ENCODE measurements at regions not wholly inside any gene's neighbourhood (a gene's known extent, or its start where the extent isn't known, plus 50 kb on each side); places are given as distances from the start of the nearest gene placed in this dataset.

DNA sequence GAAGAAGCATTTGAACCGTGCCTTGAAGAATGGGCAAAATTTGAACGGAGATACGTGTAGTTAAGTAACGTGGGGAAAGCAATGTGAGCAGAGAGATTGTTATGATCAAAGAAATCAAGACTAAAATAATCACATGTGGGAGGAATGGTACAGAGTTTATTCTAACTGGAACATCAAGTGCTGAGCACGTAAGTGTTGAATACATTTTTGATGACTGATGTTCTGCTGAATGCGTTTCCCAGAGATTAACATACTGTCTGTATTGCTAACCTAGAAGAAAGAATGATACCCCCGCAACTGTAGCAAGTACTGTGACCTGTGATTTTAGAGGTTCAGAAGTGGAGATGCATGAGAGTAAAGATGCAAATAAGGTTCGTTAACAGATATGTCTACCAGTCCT lies 146.9 kb upstream of the EPHA7 start:
- no peak for DNase-seq (ENCODE audit: low read depth, low spot score)

DNA sequence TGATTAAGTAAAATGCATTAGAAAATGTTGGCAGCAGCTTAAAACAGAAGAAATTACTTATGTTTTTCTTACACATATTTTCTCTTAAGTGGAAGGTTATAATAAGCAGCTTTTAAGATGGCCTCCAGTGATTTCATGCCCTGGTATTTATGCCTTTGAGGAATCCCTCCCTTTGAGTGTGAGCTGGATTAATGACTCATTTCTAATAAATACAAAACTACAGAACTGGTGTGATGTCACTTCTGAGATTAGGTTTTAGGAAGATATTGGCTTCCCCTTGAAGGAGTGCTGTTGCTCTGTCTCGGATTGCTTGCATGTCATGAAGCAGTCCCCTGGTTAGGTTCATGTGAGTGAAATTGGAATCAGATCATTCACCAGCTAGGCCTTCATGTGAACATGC lies 143.2 kb upstream of the EPHA7 start:
- DNase-seq (ENCODE audit: low read depth, low spot score), result no peak

DNA sequence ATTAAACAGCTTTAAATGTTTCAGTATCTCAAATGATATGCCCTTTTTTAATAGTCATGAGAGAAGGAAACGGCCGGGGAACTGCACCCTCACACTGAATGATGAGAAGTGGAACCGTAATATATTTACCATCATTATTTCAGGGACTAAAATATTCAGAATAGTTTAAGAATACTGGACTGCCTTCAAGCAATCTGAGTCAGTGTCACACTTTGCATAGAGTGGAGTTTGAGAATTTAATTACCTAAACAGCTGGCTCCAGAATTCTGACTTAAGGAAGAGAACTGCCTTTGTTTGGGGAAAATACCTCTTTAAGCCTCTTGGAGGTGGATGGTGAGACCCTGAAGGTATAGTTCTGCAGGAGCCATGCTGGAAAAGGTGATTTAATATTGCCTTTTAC lies 135.9 kb upstream of the EPHA7 start:
- no peak for DNase-seq (ENCODE audit: low read depth, low spot score)

DNA sequence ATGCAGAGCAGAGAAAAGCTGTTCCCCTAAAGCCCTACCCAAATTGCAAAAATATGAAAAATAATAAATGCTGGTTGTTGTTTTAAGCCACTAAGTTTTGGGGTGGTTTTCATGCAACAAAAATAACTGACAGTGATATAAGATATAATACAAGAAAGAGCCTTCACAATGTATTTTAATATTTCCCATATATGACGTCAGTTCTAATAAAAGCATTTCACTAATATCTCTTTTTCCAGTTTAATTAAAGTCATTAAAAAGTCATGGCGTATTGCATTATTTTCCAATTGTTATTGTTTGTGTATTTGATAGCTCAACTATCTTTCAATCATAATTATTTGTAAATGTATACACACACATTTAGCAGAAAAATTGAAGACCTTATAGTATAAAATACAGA lies 134.7 kb upstream of the EPHA7 start:
- no peak for DNase-seq (ENCODE audit: low read depth, low spot score)

DNA sequence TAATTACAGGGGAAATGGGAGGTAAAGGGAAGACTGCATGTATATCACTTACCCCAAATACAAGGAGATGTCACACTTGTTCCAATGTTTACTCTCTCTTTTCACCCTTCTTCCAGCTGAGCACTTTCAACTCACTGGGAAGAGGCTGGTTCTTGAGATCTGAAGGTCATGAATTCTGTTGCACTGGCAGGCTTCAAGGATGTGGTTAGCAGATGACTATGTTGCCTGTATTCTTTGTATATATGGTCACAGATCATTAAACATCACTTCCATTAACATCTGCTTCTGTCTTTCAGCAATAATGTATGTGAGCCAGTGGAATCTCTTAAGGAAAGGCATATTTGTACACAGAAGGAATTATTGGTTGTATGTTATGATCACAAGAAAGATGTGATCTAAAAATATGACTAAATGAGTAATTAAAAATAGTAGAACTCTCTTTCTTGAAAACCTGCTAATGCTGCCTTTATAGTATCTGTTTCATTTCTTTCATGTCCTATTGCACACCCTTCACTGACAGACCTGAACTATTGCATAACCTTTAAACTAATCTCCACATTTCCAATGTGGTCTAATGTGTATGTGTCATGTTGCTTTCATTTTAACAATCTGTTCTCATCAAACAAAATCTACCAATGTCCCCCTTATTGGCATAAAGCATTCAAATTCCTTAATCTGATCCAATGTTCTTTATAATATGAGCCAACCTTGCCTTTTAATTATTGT lies 131.4 kb upstream of the EPHA7 start:
- no peak for DNase-seq (ENCODE audit: low read depth, low spot score)

DNA sequence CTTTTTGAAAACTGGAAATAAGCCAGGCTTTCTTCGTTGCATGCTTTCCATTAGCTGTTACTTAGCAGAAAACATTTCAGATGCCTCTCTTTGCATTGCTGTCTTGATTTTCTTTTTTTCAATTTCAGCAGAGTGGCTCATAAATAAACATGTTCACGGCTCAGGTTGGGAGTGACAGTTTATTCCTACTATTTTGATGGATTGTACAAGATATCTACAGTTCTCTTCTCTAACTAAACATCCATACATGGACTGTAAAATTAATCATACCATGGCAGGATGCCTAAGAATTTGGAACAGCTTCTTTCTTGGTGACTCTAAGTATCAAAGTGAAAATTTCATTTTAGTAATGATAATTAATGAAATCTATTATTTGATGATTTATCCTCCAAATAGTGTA lies 130.5 kb upstream of the EPHA7 start:
- DNase-seq (ENCODE audit: low read depth, low spot score), result no peak

DNA sequence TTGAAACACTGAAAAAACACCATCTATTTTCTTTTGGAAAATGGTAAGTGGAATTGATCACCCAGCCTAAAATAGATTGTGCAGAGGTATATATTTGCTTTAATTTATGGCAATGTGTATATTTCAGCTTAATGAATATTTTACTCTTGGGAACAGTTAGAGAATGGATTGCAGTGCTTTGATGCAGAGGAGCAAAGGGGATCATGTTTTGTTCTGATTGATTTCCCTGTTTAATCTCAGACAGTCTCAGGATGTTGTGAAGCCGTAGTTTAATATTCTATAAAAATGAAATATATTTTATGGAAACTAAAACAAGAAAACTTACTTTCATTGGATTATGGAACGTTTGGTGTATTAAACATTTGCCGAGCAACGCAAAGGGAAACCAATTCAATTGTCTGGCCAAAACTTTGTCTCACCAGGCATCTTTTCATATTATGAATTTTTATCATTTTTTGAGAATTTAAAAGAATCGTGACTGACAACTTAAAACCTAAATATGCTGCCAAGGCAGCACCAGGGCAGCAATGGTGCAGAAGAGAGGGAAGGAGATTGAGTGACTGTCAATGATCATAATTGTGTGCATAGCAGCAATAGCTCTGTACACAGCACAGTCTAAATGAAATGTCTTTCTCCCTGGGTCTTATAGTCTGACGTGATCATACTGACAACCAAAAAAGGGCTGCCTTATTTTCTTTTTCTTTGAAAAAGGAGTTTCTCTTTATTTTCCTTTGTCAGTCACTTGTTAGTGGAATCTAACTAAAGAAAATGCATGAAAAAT lies 105.5 kb upstream of the EPHA7 start:
- DNase-seq (ENCODE audit: low read depth, low spot score), result no peak

DNA sequence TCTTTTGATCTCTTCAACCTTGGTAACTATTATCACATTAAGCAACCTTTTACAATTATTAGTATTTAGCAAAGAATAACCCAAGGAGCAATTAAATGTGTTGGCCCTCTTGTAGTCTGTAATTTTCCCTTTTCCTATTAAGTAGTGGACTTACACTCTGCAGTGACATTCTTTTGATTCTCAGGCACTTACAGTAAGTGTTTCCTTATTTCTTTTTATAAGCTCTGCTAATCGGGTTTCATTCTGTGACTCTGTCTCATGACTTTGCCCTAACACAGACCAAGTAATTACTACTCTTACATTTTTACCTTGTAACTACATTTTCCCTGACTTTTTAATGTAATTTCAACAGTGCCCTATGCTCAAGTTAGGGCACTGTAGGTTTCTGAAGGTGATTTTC lies 104.0 kb upstream of the EPHA7 start:
- DNase-seq (ENCODE audit: low read depth, low spot score), result no peak

DNA sequence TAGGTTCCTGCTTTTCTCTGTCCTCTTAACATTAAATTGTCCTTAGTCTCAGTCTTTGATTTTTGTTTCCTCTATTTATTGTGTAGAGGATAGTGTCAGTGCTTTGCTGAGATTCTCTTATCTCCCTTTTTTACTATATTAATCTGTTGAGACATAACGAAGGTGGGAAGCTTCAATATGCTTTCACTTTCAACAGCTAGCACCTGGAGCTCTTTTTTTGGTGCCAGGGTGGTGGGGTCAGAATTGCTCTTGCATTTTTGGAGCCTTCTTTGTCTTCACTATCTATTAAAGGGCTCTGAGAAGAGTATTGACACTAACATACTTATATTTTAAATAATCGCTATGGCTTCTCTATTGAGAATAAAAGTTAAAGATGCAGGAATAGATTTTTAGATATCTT lies 97.1 kb upstream of the EPHA7 start:
- no peak for DNase-seq (ENCODE audit: low read depth, low spot score)

DNA sequence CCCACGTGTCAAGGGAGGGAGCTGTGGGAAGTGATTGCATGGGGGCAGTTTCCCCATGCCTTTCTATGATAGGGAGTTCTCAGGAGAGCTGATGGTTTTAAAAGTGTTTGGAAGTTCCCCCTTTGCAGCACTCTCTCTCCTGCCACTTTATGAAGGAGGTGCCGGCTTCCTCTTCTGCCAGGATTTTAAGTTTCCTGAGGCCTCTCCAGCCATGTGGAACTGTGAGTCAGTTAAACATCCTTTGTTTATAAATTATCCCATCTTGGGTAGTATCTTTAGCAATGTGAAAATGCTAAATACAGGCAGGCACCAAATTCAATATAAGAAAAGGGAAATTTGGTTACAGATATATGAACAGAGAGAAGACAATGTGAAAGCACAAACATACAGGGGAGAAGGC lies 96.4 kb upstream of the EPHA7 start:
- no peak for DNase-seq (ENCODE audit: low read depth, low spot score)

DNA sequence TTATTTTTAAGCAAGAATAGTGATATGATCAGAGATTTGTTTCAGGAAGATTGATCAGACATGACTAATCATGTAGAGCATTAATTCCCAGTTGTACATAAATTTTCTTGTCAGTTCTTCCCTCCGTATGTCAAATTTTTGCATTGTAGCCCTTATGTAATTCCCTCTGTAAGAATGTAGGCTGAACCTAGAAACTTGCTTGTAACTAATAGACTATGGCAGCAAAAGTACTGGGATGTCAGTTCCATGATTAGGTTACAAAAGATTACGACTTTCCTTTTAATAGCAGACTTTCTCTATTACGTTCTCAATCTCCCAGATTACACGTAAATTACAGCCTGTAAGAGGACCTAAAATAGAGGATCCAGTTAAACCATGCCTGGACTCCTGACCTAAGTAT lies 79.4 kb upstream of the EPHA7 start:
- no peak for DNase-seq (ENCODE audit: low read depth, low spot score)

DNA sequence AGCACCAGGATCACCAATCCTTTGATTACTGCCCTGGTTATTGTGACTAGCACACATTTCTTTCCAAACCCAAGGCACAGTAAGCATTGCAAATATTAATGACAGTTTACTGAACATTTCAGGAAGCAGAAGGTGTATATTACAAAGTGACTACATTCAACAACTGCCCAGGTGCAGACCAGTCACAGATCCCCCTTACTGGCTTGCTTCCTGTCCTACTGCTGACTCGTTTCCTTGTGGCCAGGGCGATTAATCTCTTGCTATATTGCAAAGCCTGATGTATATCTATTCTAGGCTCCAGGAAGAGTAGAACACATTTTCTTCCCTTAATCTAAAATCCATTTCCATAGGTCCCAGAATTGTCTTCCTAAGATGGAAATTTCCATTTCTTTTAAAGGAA lies 77.2 kb upstream of the EPHA7 start:
- no peak for DNase-seq (ENCODE audit: low read depth, low spot score)

DNA sequence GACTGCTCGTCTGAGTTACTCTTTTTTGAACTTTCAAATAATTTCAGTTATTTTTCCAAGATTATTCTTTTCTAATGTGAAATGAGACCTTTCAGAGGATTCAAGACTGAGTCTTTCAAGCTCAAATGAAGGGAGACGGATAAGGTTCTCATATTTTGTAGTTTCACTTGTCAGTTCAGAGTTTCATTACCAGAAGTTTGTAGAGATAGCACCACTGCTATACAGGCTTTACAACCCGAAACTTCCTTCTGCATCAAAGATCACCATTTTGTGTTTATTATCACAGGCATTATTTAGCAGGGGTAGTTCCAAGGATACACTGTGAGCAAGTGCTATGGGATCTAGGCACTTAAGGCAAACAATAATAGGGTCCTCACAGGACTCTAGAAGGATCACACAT lies 74.7 kb upstream of the EPHA7 start:
- DNase-seq (ENCODE audit: low read depth, low spot score), result no peak

DNA sequence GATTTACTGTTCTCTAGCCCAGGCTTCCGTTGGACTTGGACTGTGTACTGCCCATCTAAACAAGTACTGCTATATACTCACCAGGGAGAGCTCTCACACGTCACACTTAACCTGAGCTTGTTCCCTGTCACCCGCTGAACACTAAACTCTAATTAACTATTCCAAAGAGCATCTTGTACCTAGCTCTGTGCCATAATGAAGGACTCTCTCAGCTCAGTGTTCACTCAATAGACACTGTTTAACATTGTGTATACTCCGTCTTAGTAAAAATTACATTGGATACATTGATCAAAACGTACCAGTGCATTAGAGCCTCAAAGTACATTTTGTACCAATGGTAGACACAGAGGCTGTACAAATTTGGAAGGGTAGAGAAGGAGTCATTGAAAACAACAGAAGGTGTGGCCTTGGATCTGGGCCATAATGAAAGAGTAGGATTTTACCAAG lies 55.4 kb upstream of the EPHA7 start:
- DNase-seq (ENCODE audit: low read depth, low spot score), result no peak

DNA sequence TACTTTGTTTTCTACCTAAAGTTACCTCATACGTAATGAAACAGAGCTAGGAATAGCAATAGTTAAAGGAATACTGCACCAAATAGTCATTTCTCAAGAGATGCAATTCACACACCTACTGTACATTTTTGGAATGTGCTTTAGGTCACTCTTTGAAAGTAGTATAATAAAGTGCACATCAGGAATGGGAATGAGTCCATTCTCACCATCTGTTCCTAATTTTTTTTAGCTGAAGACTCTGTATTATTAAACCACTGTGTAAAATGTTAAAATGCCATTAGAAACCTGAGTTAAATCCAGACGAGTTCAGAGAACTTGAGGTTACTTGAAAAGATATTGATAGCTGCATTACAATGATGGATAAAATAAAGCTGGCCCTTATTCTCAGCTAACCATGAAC lies 51.9 kb upstream of the EPHA7 start:
- no peak for DNase-seq (ENCODE audit: low read depth, low spot score)

All from ELF-1 (cell line).